Omental fat pad (tissue), 3 donors: ENCODE measurements at regions not wholly inside any gene's neighbourhood (a gene's known extent, or its start where the extent isn't known, plus 50 kb on each side); places are given as distances from the start of the nearest gene placed in this dataset.
A peak's percentile ranks its signal among the peaks of the same experiment; 100 is the strongest.

ENCODE experiments used
- ATAC-seq: fragments of 150-250 bp; one replicate; pipeline ENCODE4 v1.9.1; 2016; ENCODE audit warnings: mild to moderate bottlenecking, moderate library complexity; ENCODE audit not compliant: low FRiP score
- DNase-seq: peaks from one replicate; pipeline ENCODE4 v3.0.0-alpha.2; 2019; ENCODE audit warnings: low spot score
- CTCF ChIP-seq, 3 donors: fragments of 450-650 bp; IDR thresholded peaks; one replicate each; pipeline ENCODE4 v1.5.1; 2016 to 2017; ENCODE audit warnings: antibody characterized with exemption in 3 of 3, mild to moderate bottlenecking in 3 of 3, moderate library complexity in 2 of 3

- ATAC-seq (no peak), DNase-seq (no peak)
- no peak for TF ChIP-seq CTCF (IDR thresholded peaks at IDR 0.05)
These were observed 73.8 kb downstream of the CBLN2 start for GRCh38 chr18:72470391-72470790.

- TF ChIP-seq CTCF (IDR thresholded peaks at IDR 0.05), result no peak
- no peak for ATAC-seq
- DNase-seq, result no peak
These were observed 76.0 kb downstream of the CBLN2 start for GRCh38 chr18:72468021-72468710.

- ATAC-seq (peak; percentile 89), DNase-seq (no peak)
- TF ChIP-seq CTCF (IDR thresholded peaks at IDR 0.05), result no peak
These were observed 83.9 kb downstream of the CBLN2 start for GRCh38 chr18:72460210-72460680.

GRCh38 chr18:72458271-72458670, 85.9 kb downstream of the CBLN2 start:
- no peak for TF ChIP-seq CTCF (IDR thresholded peaks at IDR 0.05)

GRCh38 chr18:72456802-72457201, 87.3 kb downstream of the CBLN2 start:
- DNase-seq, result no peak
- peak; percentile 65 for ATAC-seq
- TF ChIP-seq CTCF (IDR thresholded peaks at IDR 0.05), result no peak

More at GRCh38 chr18:72458271-72458670, 85.9 kb downstream of the CBLN2 start:
- ATAC-seq (no peak), DNase-seq (no peak)

- no peak for TF ChIP-seq CTCF (IDR thresholded peaks at IDR 0.05)
- no peak for ATAC-seq
- DNase-seq, result no peak
These were observed 91.8 kb downstream of the CBLN2 start for GRCh38 chr18:72452328-72452727.

GRCh38 chr18:72444798-72445155, 99.4 kb downstream of the CBLN2 start:
- ATAC-seq (no peak), DNase-seq (no peak)
- no peak for TF ChIP-seq CTCF (IDR thresholded peaks at IDR 0.05)
